DND-41 (cell line): ENCODE measurements at regions not wholly inside any gene's neighbourhood (a gene's known extent, or its start where the extent isn't known, plus 50 kb on each side); places are given as distances from the start of the nearest gene placed in this dataset.

ENCODE experiments used
- ATAC-seq: fragments of 200-7000 bp; cut with Tn5 transposase; 3 replicates; pipeline ENCODE4 v1.9.1; 2021; ENCODE audit warnings: low read depth; ENCODE audit not compliant: insufficient read depth
- DNase-seq: peaks from one replicate; pipeline ENCODE4 v3.0.0-alpha.2; 2020
- H2AFZ ChIP-seq: 2 replicates; pipeline ENCODE4 v1.6.0; 2012; ENCODE audit warnings: low read depth, low read length
- H3K27ac ChIP-seq: 2 replicates; pipeline ENCODE4 v1.5.1; 2012; ENCODE audit warnings: low read length, inconsistent platforms
- H3K27me3 ChIP-seq: fragments of 200-600 bp; sonication (generic); 2 replicates; pipeline ENCODE4 v1.6.0; 2012; ENCODE audit warnings: low read length, mild to moderate bottlenecking, inconsistent platforms; ENCODE audit not compliant: insufficient read depth, poor library complexity
- H3K36me3 ChIP-seq: 2 replicates; pipeline ENCODE4 v1.5.1; 2012; ENCODE audit warnings: low read length, inconsistent platforms; ENCODE audit not compliant: insufficient read depth
- H3K4me1 ChIP-seq: 2 replicates; pipeline ENCODE4 v1.5.1; 2012; ENCODE audit warnings: mild to moderate bottlenecking, low read length; ENCODE audit not compliant: insufficient read depth
- H3K4me2 ChIP-seq: 2 replicates; pipeline ENCODE4 v1.6.0; 2012; ENCODE audit warnings: mild to moderate bottlenecking, moderate library complexity, low read length, inconsistent platforms; ENCODE audit not compliant: insufficient read depth
- H3K4me3 ChIP-seq, 2 experiments: fragments of 200-600 bp in 1 of 2; shearing (Covaris generic) in 1 of 2; 2 replicates each; pipeline ENCODE4 v1.5.1; 2012 to 2016; ENCODE audit warnings: inconsistent platforms in 2 of 2, low read length in 2 of 2, mild to moderate bottlenecking in 2 of 2, low read depth in 1 of 2, moderate library complexity in 1 of 2
- H3K79me2 ChIP-seq: 2 replicates; pipeline ENCODE4 v1.6.0; 2012; ENCODE audit warnings: low read length, inconsistent platforms; ENCODE audit not compliant: insufficient read depth
- H3K9ac ChIP-seq: 2 replicates; pipeline ENCODE4 v1.6.0; 2012; ENCODE audit warnings: low read depth, mild to moderate bottlenecking, inconsistent platforms, low read length, moderate library complexity
- H3K9me3 ChIP-seq: 2 replicates; pipeline ENCODE4 v1.5.1; 2012; ENCODE audit warnings: low read length, moderate library complexity, mild to moderate bottlenecking, inconsistent platforms; ENCODE audit not compliant: insufficient read depth, severe bottlenecking
- H4K20me1 ChIP-seq: 2 replicates; pipeline ENCODE4 v1.6.0; 2012; ENCODE audit warnings: low read length; ENCODE audit not compliant: insufficient read depth
- CTCF ChIP-seq: IDR thresholded peaks from 2 replicates; pipeline ENCODE4 v1.5.1; 2012; ENCODE audit warnings: borderline replicate concordance, low read length, moderate library complexity, mild to moderate bottlenecking; ENCODE audit not compliant: poor library complexity, severe bottlenecking; ENCODE audit errors: extremely low read depth
- EZH2 ChIP-seq: IDR thresholded peaks from 3 replicates; pipeline ENCODE4 v1.6.1; 2012; ENCODE audit warnings: borderline replicate concordance, low read depth, mild to moderate bottlenecking, moderate library complexity, low read length, inconsistent platforms; ENCODE audit not compliant: severe bottlenecking

- Histone ChIP-seq H3K36me3 (no peaks in the 10 kb centered on the region), H3K27me3 (no peaks in the 10 kb centered on the region), H4K20me1 (no peaks in the 10 kb centered on the region), H3K4me3 (no peak overlapping the region), H3K4me2 (no peak overlapping the region), H3K27ac (no peak overlapping the region), H3K9ac (no peak overlapping the region), H3K4me1 (no peaks in the 10 kb centered on the region), H3K79me2 (no peaks in the 10 kb centered on the region), H2AFZ (no peak overlapping the region), H3K9me3 (no peaks in the 10 kb centered on the region)
- no peak for ATAC-seq
- TF ChIP-seq EZH2 (no peak), CTCF (no peak)
- no peak for DNase-seq
These were observed 593.7 kb upstream of the BOD1L1 start for GRCh38 chr4:14221176-14221575.

- no peak overlapping the region for H3K4me3 ChIP-seq
- no peak for DNase-seq
These were observed 595.0 kb upstream of the BOD1L1 start for GRCh38 chr4:14222377-14223029.

GRCh38 chr4:14223461-14223860 lies 595.9 kb upstream of the BOD1L1 start:
- Histone ChIP-seq H3K79me2 (no peaks in the 10 kb centered on the region), H4K20me1 (no peaks in the 10 kb centered on the region), H3K36me3 (no peaks in the 10 kb centered on the region), H3K4me3 (no peak overlapping the region), H3K27me3 (no peaks in the 10 kb centered on the region), H3K4me1 (no peaks in the 10 kb centered on the region), H3K9me3 (no peaks in the 10 kb centered on the region), H2AFZ (no peak overlapping the region), H3K27ac (no peak overlapping the region), H3K4me2 (no peak overlapping the region), H3K9ac (no peak overlapping the region)
- DNase-seq, result no peak
- no peak for ATAC-seq
- no peak for TF ChIP-seq CTCF
- TF ChIP-seq EZH2, result no peak

More at GRCh38 chr4:14222377-14223029, 595.0 kb upstream of the BOD1L1 start:
- Histone ChIP-seq H3K4me1 (no peaks in the 10 kb centered on the region), H3K4me2 (no peak overlapping the region), H3K9ac (no peak overlapping the region), H3K79me2 (no peaks in the 10 kb centered on the region), H4K20me1 (no peaks in the 10 kb centered on the region), H3K27me3 (no peaks in the 10 kb centered on the region), H2AFZ (no peak overlapping the region), H3K27ac (no peak overlapping the region), H3K9me3 (no peaks in the 10 kb centered on the region), H3K36me3 (no peaks in the 10 kb centered on the region)
- TF ChIP-seq EZH2 (no peak), CTCF (no peak)
- ATAC-seq, result no peak
